HG02610 (cell line): ENCODE measurements at regions not wholly inside any gene's neighbourhood (a gene's known extent, or its start where the extent isn't known, plus 50 kb on each side); places are given as distances from the start of the nearest gene placed in this dataset.
"Not testable (repeated sequence)": the region's sequence is repeated elsewhere in the genome, so short reads cannot be mapped to it uniquely, and the experiment has no call there.

Source experiments
- ATAC-seq: cut with Tn5 transposase; IDR thresholded peaks from one replicate; pipeline ENCODE4 v1.9.1; 2021; ENCODE audit warnings: mild to moderate bottlenecking, moderate library complexity; ENCODE audit not compliant: unreplicated experiment

GRCh38 chr13:55613429-55614187 lies 1527.1 kb upstream of the PRR20A start:
- ATAC-seq = no peak

DNA sequence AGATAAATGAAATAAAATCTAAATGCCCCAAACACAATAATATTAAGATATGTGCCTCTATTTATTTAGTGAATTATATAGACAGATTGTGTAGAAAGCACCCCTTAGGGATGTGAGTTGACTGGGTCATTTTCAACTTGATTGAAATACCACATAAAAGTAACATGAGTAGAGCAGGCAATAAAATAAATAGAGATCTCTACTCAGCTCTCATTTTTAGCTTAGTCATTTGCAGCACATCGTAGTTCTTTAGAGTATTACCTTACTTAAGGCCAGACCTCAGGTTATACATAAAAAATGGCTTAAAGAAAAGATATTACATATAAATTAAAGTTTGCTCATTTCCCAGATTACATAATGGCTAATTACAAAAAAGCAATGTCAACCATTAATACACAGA lies 1525.6 kb upstream of the PRR20A start:
- ATAC-seq = no peak

- no peak for ATAC-seq
Observed at GRCh38 chr13:55617241-55617640, 1523.5 kb upstream of the PRR20A start.

DNA sequence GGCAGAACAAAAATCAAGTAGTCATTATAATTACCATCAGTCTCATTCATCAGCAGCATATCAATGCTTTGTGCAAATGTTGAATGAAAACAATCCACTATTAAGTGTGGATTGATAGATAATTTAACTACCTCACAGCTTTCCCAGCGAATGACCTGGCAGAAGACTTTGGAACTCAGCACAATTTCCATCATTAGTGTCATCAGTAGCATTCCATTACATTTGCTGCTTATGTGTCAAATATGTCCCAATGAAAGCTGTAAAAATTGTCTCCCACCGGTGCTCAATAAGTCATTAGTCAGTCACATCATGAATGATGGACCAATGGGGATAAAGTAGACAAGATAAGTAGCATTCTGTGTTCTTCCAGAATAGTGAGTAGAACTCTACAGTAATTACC lies 1513.5 kb upstream of the PRR20A start:
- ATAC-seq = no peak

GRCh38 chr13:55632402-55632801 lies 1508.3 kb upstream of the PRR20A start:
- ATAC-seq = no peak

DNA sequence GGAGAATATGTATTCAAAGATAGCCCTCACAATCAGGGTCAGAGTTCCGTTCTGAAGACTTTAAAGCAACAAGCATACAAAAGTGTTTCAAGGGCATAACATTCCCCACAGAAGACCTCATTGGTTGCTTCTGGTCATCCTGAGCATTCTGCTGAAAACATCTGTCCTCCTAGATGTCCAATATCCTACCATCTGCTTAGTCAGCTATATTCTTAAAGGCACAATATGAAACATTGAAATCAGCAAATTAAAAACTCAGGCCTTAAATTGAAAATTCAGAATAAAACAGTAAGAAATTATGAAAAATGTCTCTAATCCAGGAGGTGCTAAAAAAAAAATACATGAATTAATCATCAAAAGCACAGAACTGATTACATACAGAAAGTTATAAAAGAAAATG lies 1491.2 kb upstream of the PRR20A start:
- no peak for ATAC-seq

DNA sequence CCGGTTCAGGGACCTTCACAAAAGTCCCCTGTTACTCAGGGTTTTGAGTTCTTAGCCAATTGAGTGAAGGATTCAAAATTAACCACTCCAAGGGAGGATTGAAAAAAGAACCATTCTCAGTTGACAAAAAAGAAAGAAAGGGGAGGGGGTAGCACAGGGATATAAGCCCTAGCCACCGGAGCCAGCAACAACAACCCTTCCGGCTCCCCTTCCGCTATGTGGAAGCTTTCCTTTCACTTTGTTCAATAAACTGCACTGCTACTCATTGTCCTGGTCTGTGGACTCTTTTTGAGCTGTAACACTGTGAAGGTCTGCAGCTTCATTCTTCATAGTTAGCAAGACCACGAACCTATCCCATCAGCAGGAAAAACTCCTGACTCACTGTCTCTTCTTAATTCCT lies 1488.1 kb upstream of the PRR20A start:
- ATAC-seq = no peak

DNA sequence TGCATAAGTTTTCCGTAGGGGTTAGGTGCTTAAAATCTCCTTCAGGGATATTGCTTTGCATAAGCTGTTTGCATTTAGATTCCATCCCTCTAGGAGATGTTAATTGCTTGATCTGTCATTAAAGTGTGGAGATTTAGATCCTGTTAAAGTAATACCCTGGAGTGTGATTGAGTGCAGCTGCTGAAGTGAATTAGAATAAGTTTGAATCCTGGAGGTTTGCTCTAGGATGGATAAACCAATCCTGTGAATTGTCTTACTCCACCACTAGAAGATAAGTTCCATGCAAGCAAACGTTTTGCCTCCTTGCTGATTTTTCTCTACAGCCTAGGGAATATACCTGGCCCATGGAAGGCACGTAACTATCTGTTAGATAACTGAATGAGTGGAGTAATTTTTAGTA lies 1487.2 kb upstream of the PRR20A start:
- ATAC-seq = no peak

GRCh38 chr13:55654243-55654642 lies 1486.5 kb upstream of the PRR20A start:
- no peak for ATAC-seq

DNA sequence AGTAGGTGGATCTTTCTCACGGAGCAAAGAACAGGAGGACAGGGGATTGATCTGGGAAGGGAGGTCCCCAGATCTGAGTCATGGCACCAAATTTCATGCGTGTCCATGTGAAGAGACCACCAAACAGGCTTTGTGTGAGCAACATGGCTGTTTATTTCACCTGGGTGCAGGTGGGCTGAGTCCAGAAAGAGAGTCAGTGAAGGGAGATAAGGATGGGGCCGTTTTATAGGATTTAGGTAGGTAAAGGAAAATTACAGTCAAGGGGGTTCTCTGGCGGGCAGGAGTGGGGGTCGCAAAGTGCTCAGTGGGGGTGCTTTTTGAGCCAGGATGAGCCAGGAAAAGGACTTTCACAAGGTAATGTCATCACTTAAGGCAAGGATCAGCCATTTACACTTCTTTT lies 1480.5 kb upstream of the PRR20A start:
- ATAC-seq = not testable (repeated sequence)

- ATAC-seq = no peak
Observed at GRCh38 chr13:55660851-55661250, 1479.9 kb upstream of the PRR20A start.

DNA sequence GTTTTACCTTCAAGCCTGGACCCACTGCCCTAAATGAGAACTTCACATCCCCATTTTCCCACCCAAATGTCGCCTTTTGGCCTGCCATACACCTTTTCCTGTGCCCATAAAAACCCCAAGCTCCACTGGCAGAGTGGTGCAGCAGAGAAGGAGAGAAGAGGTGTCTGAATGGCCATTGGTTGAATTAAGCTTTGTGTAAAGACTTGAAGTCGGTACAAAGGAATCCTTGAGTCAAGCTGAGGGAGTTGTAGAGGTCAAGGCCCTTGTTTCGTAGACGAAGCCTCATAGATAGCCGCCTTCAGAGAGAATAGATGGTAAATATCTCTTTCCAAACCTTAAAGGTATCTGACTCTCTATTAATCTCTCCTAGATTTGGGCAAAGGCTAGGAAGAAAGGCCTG lies 1479.2 kb upstream of the PRR20A start:
- no peak for ATAC-seq

DNA sequence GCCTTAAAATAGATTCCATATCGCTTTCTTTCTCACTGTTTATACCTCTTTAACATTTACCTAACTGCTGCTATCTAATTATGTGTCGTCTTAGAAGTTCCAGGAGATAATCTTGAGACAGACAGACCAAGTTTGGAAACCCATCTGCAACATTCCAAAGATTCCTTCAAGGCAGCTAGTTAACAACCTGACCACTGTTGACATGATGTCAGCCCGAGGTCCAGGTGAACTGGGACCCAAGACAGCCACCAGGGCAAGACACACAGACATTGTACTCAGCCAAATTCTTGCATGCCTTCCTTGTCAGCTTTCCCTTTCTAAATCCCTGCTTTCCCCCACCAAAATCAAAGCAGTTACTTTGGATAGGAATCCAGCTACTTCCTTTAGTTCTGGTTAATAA lies 1476.5 kb upstream of the PRR20A start:
- ATAC-seq = no peak

- ATAC-seq = no peak
Observed at GRCh38 chr13:55669051-55669450, 1471.7 kb upstream of the PRR20A start.

DNA sequence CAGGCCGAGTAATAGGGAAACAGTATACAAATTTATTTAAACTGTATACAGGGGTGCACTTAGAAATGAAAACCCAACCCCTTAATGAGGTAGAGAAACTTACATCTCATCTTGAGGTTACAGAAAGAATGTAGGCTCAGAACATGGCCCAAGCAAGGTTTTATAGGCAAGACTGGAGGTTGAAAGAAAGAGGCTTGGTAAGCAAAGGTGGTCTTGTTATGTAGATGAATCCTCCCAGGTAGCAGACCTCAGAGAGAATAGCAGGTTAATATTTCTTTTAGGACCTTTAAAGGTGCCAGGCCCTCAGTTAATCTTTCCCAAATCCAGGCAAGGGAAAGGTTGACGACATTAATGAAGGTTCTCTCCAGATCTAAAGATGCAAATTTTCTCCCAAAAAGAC lies 1466.8 kb upstream of the PRR20A start:
- ATAC-seq = no peak

GRCh38 chr13:55682776-55683175 lies 1457.9 kb upstream of the PRR20A start:
- no peak for ATAC-seq

DNA sequence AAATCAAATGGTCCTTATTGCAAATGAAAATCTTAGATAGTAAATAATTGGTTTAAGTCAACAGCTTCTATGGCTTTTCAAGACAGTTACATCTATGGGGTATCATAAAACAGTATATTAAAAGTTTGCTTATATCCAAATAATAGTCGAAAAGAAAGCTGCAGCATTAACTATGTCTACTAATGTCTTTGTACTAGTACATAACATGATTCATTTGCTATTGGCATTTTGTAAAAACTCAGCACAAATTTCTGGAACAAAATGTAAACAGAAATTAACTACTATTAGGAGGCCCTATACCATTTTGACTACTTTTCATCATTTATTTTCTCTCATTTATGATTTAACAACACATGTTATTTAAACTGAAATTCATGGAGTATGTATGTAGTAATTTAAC lies 1435.2 kb upstream of the PRR20A start:
- no peak for ATAC-seq

DNA sequence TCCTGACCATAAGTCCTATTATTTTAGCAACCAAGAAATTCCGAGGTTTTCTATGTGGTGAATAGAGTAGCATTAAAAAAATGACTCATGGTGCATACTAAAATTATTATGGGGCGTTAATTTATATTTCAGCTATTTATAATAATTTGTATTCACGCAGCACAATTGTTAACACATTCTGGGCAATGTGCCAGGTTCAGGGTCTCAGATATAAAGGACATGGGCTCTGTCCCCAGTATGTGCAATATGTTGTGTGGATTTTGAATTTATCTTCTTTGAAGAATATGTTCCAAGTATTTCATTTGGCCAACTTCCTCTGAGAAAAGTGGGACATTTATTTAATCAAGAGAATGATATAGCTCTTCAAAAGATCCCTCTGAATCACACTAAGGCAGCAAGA lies 1434.7 kb upstream of the PRR20A start:
- no peak for ATAC-seq

GRCh38 chr13:55714120-55714519 lies 1426.6 kb upstream of the PRR20A start:
- ATAC-seq = no peak

DNA sequence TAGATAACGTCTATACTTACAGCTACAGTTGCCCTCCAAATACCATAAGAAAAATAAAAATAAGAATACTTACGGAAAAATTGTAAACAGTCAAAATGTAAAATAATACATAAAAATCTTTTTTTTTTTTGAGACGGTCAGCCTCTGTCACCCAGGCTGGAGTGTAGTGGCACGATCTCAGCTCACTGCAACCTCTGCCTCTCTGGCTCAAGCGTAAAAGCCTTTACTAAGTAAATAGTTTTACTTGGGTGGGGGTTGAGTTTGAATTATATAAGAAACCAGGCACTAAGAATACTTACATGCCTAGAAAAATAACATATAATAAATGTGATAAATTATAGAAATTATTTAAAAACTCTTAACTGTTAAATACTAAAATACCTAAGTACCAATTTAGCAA lies 1413.0 kb upstream of the PRR20A start:
- no peak for ATAC-seq

DNA sequence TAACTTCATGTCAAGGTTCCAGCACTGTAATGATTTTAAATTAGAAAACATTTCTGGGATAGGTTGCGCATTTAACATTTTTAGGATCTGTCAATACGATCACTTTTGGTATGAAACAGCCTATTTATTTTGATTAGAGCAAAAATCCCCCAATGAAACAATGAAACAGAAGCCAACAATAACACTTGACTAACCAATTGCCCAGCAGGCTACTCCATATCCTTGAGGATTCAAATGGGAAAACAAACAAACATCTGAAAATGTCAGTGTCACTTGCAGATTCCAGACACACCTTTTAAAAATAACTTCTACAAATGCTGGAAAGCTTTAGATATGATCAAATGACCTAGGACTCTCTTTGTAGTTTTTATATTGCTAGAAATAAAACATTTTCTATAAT lies 1412.5 kb upstream of the PRR20A start:
- ATAC-seq = no peak

DNA sequence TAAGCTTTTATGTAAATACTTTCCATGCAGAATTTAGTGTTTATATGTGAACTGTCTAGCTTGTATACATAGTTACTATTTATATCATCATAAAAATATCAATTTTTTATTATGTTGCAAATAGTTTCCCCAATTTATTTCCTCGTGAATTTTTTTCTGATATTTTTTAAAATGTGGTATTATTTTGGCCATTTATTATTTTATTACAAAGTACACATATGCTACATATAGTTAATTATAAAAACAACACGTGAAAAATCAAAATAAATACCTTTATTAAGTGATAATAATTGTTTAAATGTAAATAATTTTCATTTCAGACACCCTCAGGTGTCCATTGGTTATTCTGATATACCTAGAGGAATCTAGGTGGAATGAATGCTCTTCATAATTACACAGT lies 1394.9 kb upstream of the PRR20A start:
- no peak for ATAC-seq

DNA sequence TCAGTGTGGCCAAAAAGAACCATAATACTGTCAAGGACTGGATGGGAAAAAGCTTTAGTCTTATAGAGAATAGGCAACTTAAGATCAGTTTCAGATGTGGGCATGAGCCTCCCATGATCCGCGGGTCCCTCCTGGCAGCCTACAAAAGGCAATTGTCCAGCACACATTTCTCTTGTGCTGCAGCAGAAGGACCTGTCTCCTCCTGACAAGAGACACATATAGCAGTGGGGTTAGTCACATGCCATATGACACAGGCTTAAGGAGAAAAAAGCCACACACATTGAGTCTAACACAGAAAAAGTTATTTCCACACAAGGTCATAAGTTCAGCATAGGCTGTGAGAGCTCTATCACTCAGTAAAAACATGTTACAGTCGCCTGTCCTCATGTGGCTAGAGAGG lies 1378.7 kb upstream of the PRR20A start:
- ATAC-seq = no peak
